HG03066 (cell line): ENCODE measurements at regions not wholly inside any gene's neighbourhood (a gene's known extent, or its start where the extent isn't known, plus 50 kb on each side); places are given as distances from the start of the nearest gene placed in this dataset.

Experiments
- ATAC-seq: cut with Tn5 transposase; IDR thresholded peaks from one replicate; pipeline ENCODE4 v1.9.1; 2021; ENCODE audit warnings: low read depth; ENCODE audit not compliant: unreplicated experiment

DNA sequence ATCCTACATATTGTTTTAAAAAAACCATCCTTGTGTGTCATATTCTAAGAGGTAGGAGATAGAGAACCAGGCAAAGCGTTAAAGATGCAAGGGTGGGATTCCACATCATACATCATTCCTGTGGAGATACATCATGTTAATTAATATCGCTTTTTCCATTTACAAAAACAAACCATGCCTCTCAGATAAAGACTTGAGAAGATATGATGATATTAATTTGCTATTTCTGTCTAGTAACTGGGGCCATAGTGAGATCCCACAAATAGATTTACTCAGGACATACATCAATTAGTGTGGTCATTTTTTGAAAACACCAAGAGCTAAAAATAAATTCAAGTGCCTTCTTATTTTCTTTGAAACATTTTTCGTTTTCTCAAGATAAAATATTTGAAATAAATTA, 165.4 kb upstream of the TARS1 start:
- ATAC-seq: no peak

DNA sequence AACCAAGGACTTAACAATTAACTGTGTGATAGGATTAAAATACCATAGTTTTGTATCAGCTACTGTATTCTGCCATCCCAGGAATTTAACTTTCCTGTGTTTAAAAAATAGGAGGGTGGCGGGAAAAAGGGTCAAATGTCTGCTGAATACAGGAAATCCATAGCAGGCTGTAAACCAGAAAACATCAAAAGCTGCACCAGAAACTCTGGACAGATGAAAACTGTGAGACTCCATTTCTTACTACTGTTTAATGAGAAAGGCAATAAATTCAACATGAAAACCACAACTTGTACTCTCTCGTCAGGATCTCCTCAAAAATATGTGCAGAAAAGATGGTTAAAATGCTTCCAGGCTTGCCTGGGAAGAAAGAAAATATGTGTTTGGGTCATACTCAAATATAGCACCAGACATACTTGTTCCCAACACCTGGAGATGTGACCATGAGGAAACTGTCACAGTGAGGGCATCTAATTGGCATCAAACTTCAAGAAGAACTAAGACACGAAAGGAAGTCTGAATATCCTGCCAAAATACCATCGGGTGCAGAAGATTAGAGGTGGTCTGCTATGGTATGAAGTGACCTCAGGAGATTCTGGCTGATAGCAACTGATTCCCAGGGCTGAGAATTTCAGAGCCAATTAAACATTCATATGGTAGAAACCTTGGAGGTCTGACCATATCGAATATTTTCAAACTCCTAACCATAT, 164.7 kb upstream of the TARS1 start:
- ATAC-seq: no peak

DNA sequence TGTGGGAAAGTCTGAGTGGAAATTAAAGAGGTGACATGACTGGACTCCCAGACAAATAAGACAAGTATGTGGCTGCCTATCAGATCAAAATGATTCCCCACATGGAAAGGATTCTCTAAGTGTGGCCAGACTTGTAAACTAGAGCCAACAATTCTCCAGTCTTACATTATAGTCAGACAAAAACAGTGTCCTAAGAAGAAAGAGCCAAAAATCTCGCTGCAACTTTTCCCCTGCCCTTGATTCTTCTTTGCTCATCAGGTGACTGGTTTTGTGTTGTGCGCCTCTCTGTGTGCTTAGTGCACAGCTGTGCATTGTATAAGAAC, 164.2 kb upstream of the TARS1 start:
- ATAC-seq: no peak

DNA sequence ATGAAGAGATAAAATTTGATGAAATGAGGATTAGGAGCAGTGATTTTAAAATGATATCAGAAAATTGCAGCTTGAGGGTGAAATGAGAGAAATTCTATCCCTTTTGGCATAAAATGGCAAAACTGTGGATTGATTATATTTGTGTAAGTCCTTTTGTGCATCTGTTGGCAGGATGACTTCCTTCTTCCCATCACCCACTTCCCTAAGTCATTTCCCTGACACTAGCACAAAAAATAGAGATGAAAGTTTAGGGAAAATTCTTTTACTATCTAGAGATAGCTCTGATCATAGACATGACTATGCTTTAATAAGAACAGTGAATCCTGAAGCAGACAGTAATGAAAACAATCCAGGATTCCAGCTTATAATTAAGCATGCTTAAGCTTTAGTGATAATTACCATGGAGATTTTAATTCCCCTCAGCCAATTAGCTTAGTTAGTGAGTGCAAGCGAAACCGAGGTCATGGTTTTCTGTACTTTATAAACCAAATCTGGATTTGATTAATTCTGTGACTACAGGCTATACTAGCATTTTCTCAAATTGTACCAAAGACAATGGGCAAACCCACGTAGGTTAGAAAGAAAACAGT, 163.6 kb upstream of the TARS1 start:
- ATAC-seq: no peak

DNA sequence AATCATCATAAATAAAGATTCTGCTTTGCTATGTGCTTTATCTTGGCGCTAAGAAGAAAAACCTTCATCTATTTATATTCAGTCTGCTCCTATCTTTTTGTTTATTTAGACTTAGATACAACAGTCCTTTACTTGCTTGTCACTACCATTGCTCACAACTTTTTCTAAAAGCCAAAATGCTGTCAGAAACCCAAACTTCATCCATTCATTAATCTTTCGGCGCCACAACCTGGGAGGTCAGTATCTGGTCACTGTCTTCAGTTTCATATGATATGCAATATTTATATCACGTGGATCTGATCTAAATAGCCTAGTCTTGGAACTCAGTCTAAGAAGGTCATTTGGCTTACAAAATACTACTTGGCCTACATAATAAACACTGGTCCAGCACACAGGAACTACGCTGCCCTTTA, 159.3 kb upstream of the TARS1 start:
- no peak for ATAC-seq

DNA sequence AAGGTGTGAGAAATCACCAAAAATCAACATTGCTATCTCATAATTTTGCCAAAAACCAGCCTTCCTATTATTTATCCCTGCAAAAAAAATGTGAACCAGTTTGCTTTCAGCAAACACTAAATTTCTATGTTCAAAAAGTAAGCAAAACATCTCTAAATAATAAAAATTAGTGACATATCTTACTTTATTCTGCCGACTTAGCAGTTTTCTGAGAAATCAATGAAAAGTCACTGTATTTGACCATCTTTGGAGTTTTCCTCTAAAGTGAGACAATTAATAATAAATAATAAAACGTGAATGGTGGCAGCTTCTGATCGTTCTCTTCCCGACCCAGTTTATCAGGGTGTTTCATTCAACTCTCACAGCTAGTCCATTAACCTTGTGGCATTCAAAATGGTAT, 158.6 kb upstream of the TARS1 start:
- no peak for ATAC-seq

DNA sequence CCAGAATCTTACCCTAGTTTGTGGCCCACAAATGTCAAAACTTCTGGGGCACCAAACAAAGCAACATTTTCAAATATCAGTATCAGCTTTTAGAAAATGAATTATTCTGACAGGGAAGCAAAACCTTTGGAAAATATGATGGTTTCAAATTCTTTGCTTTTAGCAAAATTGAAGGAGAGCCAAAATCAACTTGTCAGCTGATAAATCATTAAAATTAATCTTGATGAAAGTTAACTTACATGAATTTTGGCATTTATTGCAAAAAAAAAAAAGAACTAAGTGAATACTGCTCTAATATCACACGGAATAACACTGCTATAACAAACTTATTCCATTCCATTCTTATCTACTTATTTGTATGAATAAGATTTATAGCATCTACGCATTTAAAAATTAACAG, 158.1 kb upstream of the TARS1 start:
- no peak for ATAC-seq

DNA sequence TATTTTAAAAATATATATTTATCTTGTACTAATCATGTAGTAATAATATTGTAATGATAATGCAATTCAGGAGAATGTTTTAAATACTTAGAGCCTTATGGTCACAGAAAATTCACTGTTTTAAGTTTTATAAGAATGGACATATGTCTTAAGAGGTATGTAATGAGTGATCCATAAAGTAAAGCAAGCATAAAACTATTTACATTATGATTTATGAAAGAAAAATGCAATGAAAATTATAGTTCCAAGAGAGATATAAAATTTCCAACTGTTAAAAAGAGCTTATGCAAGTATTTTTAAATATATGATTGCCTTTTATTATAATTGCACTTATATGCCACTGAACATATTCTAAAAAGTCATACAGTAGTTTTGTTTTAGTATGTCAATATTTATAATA, 157.5 kb upstream of the TARS1 start:
- ATAC-seq: no peak

DNA sequence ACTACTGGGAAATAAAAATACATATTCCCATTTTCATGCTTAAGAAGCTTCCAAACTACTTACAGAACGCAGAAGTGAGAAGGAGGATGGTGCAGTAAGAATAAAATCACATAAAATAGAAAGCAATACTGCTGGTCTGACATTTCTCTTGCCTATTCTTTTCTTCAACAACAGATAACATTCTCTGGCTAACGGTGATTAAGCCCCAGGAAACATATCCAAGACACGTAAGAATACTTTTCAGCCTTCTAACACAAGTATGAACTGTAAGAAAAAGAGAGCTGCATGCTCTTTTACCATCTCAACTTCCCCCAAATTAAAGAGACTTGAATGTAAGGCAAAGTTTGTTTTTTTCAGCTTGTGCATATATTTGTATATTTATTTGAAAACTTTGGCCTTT, 156.1 kb upstream of the TARS1 start:
- ATAC-seq: no peak

DNA sequence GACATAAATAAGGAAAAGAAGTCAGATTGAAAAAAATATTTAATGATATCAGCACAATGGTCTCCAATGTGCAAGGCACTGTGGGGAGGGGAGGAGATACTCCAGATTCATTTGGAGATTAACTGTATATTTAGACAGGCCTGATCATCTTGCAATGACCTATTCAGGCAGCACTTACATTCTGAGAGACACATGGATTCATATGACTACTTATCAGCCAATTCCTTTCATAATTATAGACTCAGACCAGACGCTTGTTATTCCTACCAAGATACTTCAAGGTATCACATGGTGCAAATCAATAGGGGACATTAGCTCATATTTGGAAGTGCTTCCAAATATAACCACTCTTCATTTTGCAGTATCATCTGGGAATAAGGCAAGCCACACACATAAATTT, 153.5 kb upstream of the TARS1 start:
- no peak for ATAC-seq

DNA sequence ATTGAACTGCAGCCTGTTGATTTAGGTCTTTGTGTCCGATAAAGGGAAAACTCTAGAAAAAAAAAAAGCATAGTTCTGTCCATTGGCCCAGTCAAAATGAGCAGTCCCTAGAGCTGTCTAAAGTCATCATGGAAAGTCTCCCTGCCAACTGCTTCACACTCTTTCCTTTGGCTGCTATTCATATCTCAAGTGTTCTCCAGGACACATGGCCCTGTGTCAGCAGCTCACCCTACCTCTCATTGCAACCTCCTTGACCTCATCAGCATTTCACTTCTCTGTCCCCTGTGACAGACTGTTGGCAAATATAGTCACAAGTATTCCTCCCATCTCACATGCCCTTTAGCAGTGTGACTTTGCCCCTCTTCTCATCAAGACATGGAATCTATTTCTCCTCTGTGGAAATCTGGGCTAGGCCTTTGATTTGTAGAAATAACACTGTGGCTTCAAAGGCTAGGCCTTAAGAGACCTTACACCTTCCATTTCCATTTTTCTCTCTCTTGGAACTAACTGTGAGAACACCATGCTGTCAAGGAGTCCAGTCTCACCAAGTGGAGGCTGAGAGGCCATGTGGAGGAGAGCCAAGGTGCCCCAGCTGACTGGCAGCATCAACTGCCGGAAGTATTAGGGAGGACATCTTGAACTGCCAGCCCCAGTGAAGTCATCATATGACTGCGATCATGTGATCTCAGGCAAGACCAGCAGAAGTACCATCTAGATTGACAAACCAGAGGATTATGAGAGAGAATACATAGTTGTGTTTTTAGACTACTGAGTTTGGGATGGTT, 149.4 kb upstream of the TARS1 start:
- no peak for ATAC-seq

DNA sequence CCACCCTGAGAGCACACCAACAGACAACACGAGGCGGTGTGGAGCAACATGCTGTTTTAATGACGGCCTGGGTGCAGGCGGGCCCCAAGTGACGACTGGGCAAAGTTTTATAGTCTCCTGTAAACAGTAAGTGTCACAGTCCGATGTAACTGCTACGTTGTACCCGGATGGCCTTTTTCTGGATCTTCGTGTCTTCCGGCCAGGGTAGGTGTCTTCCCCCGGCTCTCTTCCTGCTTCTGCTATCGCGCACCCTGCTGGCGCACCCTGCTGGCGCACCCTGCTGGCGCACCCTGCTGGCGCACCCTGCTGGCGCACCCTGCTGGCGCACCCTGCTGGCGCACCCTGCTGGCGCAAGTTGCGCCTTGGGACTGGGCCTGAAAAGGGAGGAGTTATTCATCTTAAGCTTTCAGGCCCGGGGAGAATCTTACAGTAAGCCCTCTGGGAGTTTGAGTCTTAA, 143.0 kb upstream of the TARS1 start:
- no peak for ATAC-seq

DNA sequence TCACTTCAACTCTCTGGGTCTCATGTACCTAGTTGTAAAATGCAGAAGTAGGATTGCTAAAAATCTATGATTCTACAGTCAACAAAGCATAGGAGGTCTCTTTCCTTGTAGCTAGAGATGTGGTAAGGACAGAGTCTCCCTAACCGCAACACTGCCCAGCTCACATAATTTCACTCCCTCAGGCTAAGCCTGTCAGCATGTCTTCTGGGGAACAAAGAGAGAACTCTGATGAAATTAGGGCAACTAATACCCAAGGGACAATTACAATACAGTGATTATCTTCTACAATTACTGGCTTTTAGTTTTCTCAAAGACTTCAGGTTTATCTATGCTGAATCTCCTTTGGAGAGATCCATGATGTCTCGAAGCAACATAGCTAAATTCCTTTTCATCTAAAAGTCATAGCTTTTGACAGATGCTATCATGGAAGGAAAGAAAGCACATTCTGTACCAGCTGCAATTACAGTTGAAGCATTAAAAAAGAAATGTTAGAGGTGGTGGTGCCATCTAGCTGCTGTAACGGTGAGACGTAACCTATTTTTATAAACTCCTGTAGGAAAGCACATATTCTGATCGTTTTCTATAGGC, 141.1 kb upstream of the TARS1 start:
- ATAC-seq: peak; percentile 33

DNA sequence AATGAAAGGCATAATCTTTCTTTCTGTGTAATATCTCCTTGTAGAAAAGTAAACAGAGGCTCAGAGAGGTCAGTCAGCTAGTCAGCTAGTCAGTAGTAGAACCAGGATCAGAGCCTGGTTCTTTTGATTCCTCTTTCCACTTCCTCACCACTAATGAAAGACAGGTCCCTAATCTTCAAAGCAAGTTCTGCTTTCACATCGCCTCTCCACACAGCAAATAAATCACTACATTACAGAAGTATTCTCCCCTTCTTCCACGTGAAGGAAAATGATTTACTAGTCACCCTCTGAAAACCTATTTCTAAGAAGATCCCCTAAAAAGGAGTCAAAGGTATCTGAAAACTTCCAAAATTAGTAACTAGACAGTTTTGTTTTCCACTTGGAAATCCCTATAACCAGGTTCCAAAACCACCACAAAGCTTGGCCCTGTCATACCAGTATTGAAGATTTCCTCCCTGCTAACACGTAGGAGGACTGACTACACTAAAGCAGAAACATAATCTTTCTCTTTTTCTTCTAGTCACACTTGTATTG, 140.5 kb upstream of the TARS1 start:
- ATAC-seq: peak; percentile 55

DNA sequence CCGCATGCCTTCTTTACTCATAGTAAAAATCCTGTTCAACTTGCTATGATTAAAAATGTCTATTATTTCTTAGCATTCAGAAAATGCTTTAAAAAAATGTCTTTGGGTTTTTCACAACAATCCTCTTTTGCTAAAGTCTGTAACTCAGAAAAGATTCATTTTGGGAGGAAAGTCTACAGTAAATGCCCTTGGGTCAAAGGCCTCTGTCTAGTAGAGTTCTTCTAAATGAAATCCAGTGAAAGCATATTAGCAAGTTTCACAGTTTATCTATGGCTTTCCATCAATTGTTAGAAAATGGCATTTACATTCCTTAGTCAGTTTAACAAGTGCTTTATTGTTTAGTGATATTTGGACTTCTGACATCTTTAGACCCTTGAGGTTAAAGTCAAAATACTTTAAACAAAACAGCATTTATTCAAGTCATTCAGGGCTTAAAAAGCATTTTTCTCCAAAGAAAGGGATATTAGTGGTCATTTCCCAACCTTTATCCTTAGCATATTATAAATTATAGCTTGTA, 137.1 kb upstream of the TARS1 start:
- no peak for ATAC-seq

DNA sequence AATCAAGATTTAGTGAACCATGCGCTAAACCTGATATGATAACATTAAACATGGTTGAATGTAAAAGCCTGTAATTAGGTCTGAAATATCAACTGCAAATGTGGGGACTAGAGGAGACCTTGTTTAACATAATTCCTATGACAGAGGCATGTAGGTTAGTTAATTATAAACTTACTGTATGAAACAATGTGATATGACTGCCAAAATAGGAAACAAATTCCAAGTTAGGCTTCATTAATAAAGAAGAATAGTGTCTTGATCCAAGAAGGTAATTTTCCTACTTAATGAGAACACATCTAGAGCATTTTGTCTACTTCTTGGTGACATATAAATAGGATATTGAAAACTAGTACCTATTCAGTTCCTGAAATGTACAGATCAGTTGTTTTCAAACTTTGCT, 136.2 kb upstream of the TARS1 start:
- no peak for ATAC-seq

DNA sequence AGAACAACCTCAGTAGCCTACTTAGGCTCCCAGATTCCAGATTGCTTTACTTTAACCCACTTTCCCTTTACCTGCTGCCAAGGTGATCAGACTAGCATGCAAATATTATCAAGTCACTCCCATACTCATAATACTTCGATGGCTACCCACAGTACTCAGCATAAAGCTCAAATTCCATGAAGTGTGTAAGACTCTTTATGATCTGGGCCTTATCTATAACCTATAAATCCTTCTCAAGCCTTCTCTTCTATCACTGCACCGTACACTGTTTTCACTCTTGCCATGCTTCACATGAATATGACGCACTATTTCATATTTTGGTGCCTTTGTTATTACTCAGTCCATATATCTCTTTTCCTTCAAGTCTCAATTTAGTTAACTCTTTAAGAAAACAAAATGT, 135.2 kb upstream of the TARS1 start:
- ATAC-seq: no peak

DNA sequence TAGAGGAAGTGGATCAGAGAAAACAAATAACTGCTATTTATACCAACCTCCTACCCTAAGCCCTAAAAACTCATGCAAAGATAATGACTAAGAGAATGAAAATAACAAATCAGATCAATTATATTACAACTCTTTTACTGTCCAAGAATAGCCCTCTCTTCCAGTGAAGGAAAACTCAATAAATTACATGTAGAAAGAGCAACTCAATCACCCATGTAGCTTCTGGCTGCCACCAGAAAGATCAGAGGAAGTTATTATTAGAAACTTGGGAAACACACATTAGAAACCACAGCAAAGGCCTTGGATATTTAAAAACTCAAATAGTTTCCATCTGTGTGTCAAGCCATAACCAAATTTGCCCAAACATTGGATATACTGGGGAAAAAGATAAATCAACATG, 134.0 kb upstream of the TARS1 start:
- no peak for ATAC-seq

DNA sequence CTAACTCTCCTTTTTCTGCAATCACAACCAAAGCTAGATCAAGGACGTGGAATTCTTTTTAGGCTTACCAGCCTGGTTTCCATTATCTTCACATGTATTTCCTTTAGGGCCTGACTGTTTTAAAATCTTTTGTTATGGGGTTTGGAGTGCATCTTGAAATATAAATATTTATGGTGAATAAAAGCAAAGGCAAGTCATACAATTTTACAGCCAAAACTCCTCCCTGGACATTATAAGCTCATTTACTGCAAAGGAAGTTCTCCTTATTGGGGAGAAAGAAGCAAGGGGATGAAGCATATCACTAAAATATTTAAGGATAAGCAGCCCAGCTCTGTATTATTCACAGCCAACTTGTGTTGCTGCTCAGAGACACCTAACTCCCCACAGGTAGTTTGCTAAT, 132.2 kb upstream of the TARS1 start:
- no peak for ATAC-seq

DNA sequence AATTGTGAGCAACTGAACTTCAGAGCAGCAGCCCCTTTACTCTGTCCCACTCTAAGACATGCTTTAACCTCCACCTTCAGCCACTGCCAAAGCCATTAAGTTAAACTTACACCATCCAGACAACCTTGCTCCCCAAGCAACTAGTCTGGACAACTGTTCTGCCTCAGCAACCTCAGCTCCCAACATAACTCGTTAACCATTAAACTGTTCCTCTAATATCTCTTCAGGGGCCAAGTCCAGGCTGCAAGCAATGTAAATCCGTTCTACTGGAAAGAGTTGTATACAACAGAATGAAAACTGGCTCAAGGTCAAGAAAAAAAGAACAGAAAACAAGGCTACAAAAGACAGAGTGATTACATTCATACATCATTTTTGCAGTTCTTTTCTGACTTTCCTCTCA, 131.7 kb upstream of the TARS1 start:
- ATAC-seq: no peak
